ENCODE measurements at regions not wholly inside any gene's neighbourhood (a gene's known extent, or its start where the extent isn't known, plus 50 kb on each side); places are given as distances from the start of the nearest gene placed in this dataset.

GRCh38 chr1:238196516-238196915 lies 305.8 kb upstream of the ZP4 start:
- TF ChIP-seq CTCF (conservative IDR thresholded peaks at IDR 0.05) (no peak), ZFX (IDR thresholded peaks at IDR 0.05) (no peak)
